CD4-positive, alpha-beta memory T cell (primary cell): ENCODE measurements at regions not wholly inside any gene's neighbourhood (a gene's known extent, or its start where the extent isn't known, plus 50 kb on each side); places are given as distances from the start of the nearest gene placed in this dataset.
"Not testable (repeated sequence)": the region's sequence is repeated elsewhere in the genome, so short reads cannot be mapped to it uniquely, and the experiment has no call there.

ENCODE experiments used
- CTCF ChIA-PET: fragments of 350-600 bp; sonication (Branson Sonifier 250); formaldehyde crosslinking; loops from one replicate; lab custom pipeline; 2021; ENCODE audit warnings: inconsistent platforms; ENCODE audit not compliant: partially characterized antibody; lab: Charles Lee
- POLR2A ChIA-PET: fragments of 350-600 bp; sonication (Branson Sonifier 250); formaldehyde crosslinking; loops from one replicate; lab custom pipeline; 2021; ENCODE audit not compliant: partially characterized antibody; lab: Charles Lee
- DNase-seq, 5 donors: peaks; one replicate each; pipeline versions ENCODE4 v3.0.0 to v3.0.0-alpha.2; 2020 to 2022; ENCODE audit warnings: mixed read lengths in 1 of 5
- H3K27ac ChIP-seq: one replicate; pipeline ENCODE4 v1.7.0; 2013; ENCODE audit warnings: low read depth, low read length
- H3K27me3 ChIP-seq: 2 replicates; pipeline ENCODE4 v1.7.0; 2013; ENCODE audit warnings: mild to moderate bottlenecking, low read length, moderate library complexity; ENCODE audit not compliant: insufficient read depth
- H3K36me3 ChIP-seq: 2 replicates; pipeline ENCODE4 v1.7.0; 2013; ENCODE audit warnings: mild to moderate bottlenecking, low read length, moderate library complexity; ENCODE audit not compliant: insufficient read depth
- H3K4me1 ChIP-seq: 2 replicates; pipeline ENCODE4 v1.7.0; 2013; ENCODE audit warnings: mild to moderate bottlenecking, low read length, moderate library complexity; ENCODE audit not compliant: insufficient read depth
- H3K4me3 ChIP-seq, 2 donors: one replicate each; pipeline ENCODE4 v1.7.0; 2013; ENCODE audit warnings: low read length in 2 of 2, mild to moderate bottlenecking in 1 of 2
- H3K9me3 ChIP-seq, 2 donors: one replicate each; pipeline ENCODE4 v1.7.0; 2013; ENCODE audit warnings: low read length in 2 of 2, control low read depth in 1 of 2; ENCODE audit not compliant: control insufficient read depth in 1 of 2
- H3K27ac Mint-ChIP-seq, 7 donors: one replicate each; pipeline ENCODE4 v1.8.0; 2020 to 2021; ENCODE audit warnings: mixed read lengths in 7 of 7, mild to moderate bottlenecking in 6 of 7, inconsistent platforms in 3 of 7, moderate library complexity in 3 of 7
- H3K27me3 Mint-ChIP-seq, 2 donors: one replicate each; pipeline ENCODE4 v1.8.0; 2020 to 2021; ENCODE audit warnings: mixed read lengths in 2 of 2
- H3K36me3 Mint-ChIP-seq, 2 donors: one replicate each; pipeline ENCODE4 v1.8.0; 2020 to 2021; ENCODE audit warnings: mixed read lengths in 2 of 2, inconsistent platforms in 1 of 2, mild to moderate bottlenecking in 1 of 2
- H3K4me1 Mint-ChIP-seq, 4 donors: one replicate each; pipeline ENCODE4 v1.8.0; 2020 to 2021; ENCODE audit warnings: mixed read lengths in 4 of 4, mild to moderate bottlenecking in 1 of 4
- H3K4me3 Mint-ChIP-seq, 8 donors: one replicate each; pipeline ENCODE4 v1.8.0; 2020 to 2021; ENCODE audit warnings: mixed read lengths in 8 of 8, mild to moderate bottlenecking in 7 of 8, moderate library complexity in 6 of 8, inconsistent platforms in 3 of 8
- H3K9me3 Mint-ChIP-seq, 8 donors: one replicate each; pipeline ENCODE4 v1.8.0; 2020 to 2021; ENCODE audit warnings: mixed read lengths in 8 of 8, mild to moderate bottlenecking in 5 of 8, inconsistent platforms in 3 of 8, moderate library complexity in 1 of 8
- intact Hi-C: fragments of 100-400 bp; cut with micrococcal nuclease; formaldehyde crosslinking; loops from one replicate; pipeline ENCODE4 v1.15.1; 2023

GRCh38 chr1:81186261-81186660 lies 614.5 kb upstream of the ADGRL2 start:
- Mint-ChIP-seq H3K27ac (no peak overlapping the region), H3K9me3 (peaks cover 4 to 25% (median 10%) of the 10 kb centered on the region in 8 donors), H3K27me3 (no peaks in the 10 kb centered on the region), H3K4me1 (no peaks in the 10 kb centered on the region), H3K36me3 (no peaks in the 10 kb centered on the region), H3K4me3 (no peak overlapping the region)
- CTCF ChIA-PET, result no interaction called here
- Histone ChIP-seq H3K4me1 (no peaks in the 10 kb centered on the region), H3K4me3 (no peak overlapping the region), H3K27me3 (no peaks in the 10 kb centered on the region), H3K36me3 (no peaks in the 10 kb centered on the region), H3K27ac (no peak overlapping the region), H3K9me3 (no peaks in the 10 kb centered on the region)
- DNase-seq, result no peak
- intact Hi-C loops, result no loop called here
- POLR2A ChIA-PET, result no interaction called here

GRCh38 chr1:81183553-81183952 lies 617.2 kb upstream of the ADGRL2 start:
- peaks cover 4 to 20% (median 9%) of the 10 kb centered on the region in 8 donors for H3K9me3 Mint-ChIP-seq
- Histone ChIP-seq H3K4me3 (no peak overlapping the region), H3K36me3 (no peaks in the 10 kb centered on the region), H3K9me3 (no peaks in the 10 kb centered on the region), H3K4me1 (no peaks in the 10 kb centered on the region), H3K27me3 (no peaks in the 10 kb centered on the region), H3K27ac (no peak overlapping the region)
- ChIA-PET POLR2A (no interaction called here), CTCF (no interaction called here)
- no peaks in the 10 kb centered on the region for H3K4me1 Mint-ChIP-seq
- H3K4me3 Mint-ChIP-seq, result no peak overlapping the region
- intact Hi-C loops, result no loop called here
- no peak for DNase-seq
- H3K36me3 Mint-ChIP-seq, result no peaks in the 10 kb centered on the region
- H3K27me3 Mint-ChIP-seq, result no peaks in the 10 kb centered on the region
- no peak overlapping the region for H3K27ac Mint-ChIP-seq

GRCh38 chr1:81183051-81183450 lies 617.7 kb upstream of the ADGRL2 start:
- H3K36me3 ChIP-seq, result no peaks in the 10 kb centered on the region
- H3K4me3 Mint-ChIP-seq, result no peak overlapping the region
- no peaks in the 10 kb centered on the region for H3K27me3 Mint-ChIP-seq
- H3K9me3 Mint-ChIP-seq, result peaks cover 4 to 21% (median 9%) of the 10 kb centered on the region in 8 donors
- H3K27ac ChIP-seq, result no peak overlapping the region
- no peaks in the 10 kb centered on the region for H3K4me1 Mint-ChIP-seq
- H3K27me3 ChIP-seq, result no peaks in the 10 kb centered on the region
- H3K27ac Mint-ChIP-seq, result no peak overlapping the region
- no peak overlapping the region for H3K4me3 ChIP-seq
- no peaks in the 10 kb centered on the region for H3K9me3 ChIP-seq
- ChIA-PET CTCF (no interaction called here), POLR2A (no interaction called here)
- H3K36me3 Mint-ChIP-seq, result no peaks in the 10 kb centered on the region
- DNase-seq, result no peak
- no peaks in the 10 kb centered on the region for H3K4me1 ChIP-seq
- intact Hi-C loops, result no loop called here

- Histone ChIP-seq H3K4me3 (no peak overlapping the region), H3K9me3 (no peaks in the 10 kb centered on the region), H3K27me3 (no peaks in the 10 kb centered on the region), H3K4me1 (no peaks in the 10 kb centered on the region), H3K27ac (no peak overlapping the region), H3K36me3 (no peaks in the 10 kb centered on the region)
- POLR2A ChIA-PET, result no interaction called here
- Mint-ChIP-seq H3K27me3 (no peaks in the 10 kb centered on the region), H3K4me1 (no peaks in the 10 kb centered on the region), H3K9me3 (peaks cover 0 to 26% (median 13%) of the 10 kb centered on the region in 8 donors), H3K27ac (no peak overlapping the region), H3K4me3 (no peak overlapping the region), H3K36me3 (no peaks in the 10 kb centered on the region)
- CTCF ChIA-PET, result no interaction called here
- no peak for DNase-seq
- intact Hi-C loops, result no loop called here
Measured at GRCh38 chr1:81179242-81179641, 621.5 kb upstream of the ADGRL2 start.

- CTCF ChIA-PET, H3K36me3 ChIP-seq, H3K4me1 Mint-ChIP-seq, H3K36me3 Mint-ChIP-seq, intact Hi-C loops, H3K27me3 ChIP-seq, H3K4me3 ChIP-seq, H3K27me3 Mint-ChIP-seq, H3K4me3 Mint-ChIP-seq, POLR2A ChIA-PET, H3K27ac ChIP-seq, H3K9me3 ChIP-seq, H3K4me1 ChIP-seq, DNase-seq, H3K27ac Mint-ChIP-seq: not testable (repeated sequence)
- H3K9me3 Mint-ChIP-seq, result peaks cover 0 to 27% (median 14%) of the 10 kb centered on the region in 8 donors
Measured at GRCh38 chr1:81178431-81179093, 622.2 kb upstream of the ADGRL2 start.

- Histone ChIP-seq H3K36me3 (no peaks in the 10 kb centered on the region), H3K27ac (no peak overlapping the region), H3K4me3 (no peak overlapping the region), H3K27me3 (no peaks in the 10 kb centered on the region), H3K4me1 (no peaks in the 10 kb centered on the region), H3K9me3 (no peaks in the 10 kb centered on the region)
- Mint-ChIP-seq H3K36me3 (no peaks in the 10 kb centered on the region), H3K4me1 (no peaks in the 10 kb centered on the region), H3K9me3 (peaks cover 0 to 46% (median 15%) of the 10 kb centered on the region in 8 donors), H3K27me3 (no peaks in the 10 kb centered on the region), H3K4me3 (no peak overlapping the region), H3K27ac (no peak overlapping the region)
- intact Hi-C loops, result no loop called here
- POLR2A ChIA-PET, result no interaction called here
- no peak for DNase-seq
- CTCF ChIA-PET, result no interaction called here
Measured at GRCh38 chr1:81174811-81175476, 625.8 kb upstream of the ADGRL2 start.

GRCh38 chr1:81174052-81174451 lies 626.7 kb upstream of the ADGRL2 start:
- intact Hi-C loops, result no loop called here
- no peak for DNase-seq
- H3K9me3 Mint-ChIP-seq, result peaks cover 0 to 50% (median 19%) of the 10 kb centered on the region in 8 donors

More at GRCh38 chr1:81174052-81174451, 626.7 kb upstream of the ADGRL2 start:
- Mint-ChIP-seq H3K4me3 (no peak overlapping the region), H3K27me3 (no peaks in the 10 kb centered on the region), H3K27ac (peak overlapping the region in 1 of 7 donors; percentile 29), H3K36me3 (no peaks in the 10 kb centered on the region), H3K4me1 (no peaks in the 10 kb centered on the region)
- no peaks in the 10 kb centered on the region for H3K9me3 ChIP-seq
- H3K27ac ChIP-seq, result no peak overlapping the region
- ChIA-PET POLR2A (no interaction called here), CTCF (no interaction called here)
- H3K4me3 ChIP-seq, result no peak overlapping the region
- H3K36me3 ChIP-seq, result no peaks in the 10 kb centered on the region
- no peaks in the 10 kb centered on the region for H3K4me1 ChIP-seq
- H3K27me3 ChIP-seq, result no peaks in the 10 kb centered on the region
